ENCODE measurements at regions not wholly inside any gene's neighbourhood (a gene's known extent, or its start where the extent isn't known, plus 50 kb on each side); places are given as distances from the start of the nearest gene placed in this dataset.

DNA sequence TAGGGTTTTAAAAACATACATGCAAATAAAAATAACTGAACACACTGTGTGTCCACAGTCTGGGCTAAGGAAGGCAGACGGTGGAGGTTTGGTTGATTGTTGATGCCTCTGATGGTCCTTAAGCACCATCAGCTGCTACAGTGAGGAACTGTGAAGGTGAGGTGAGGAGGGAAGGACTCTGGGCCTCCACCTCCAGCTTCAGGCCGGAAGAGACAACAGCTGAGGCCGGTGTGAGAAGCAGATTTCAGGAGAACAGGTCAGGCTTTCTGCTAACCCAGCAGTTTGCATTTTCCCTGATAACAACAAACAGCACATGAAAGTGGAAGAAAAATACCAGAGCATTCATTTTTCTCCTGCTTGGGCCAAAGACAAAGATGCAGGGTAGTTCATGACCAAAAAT lies 189.9 kb upstream of the AJAP1 start:
- peaks cover 13% of the 10 kb centered on the region for H3K9me3 ChIP-seq (replicated peaks; ENCODE audit: control insufficient read depth, insufficient read depth, low read length)
- no peak overlapping the region for H3K27ac ChIP-seq (ENCODE audit: insufficient read depth, low read depth, low read length)
- H3K4me2 ChIP-seq (ENCODE audit: insufficient read depth, low read length): no peak overlapping the region
- no peaks in the 10 kb centered on the region for H3K36me3 ChIP-seq (ENCODE audit: control insufficient read depth in 2 of 2, extremely low read depth in 1 of 2, insufficient read depth in 2 of 2, low read length in 2 of 2)
- H2AFZ ChIP-seq (ENCODE audit: low read depth, low read length): no peak overlapping the region
- BruUV-seq (replicated peaks): no TSS peak
- dilution Hi-C loops (cut with MboI; ENCODE audit: extremely low pct_ligation_motif_present, low sequenced_read_pairs): no loop called here
- no peak overlapping the region for H3K4me3 ChIP-seq (replicated peaks in 1 of 3; ENCODE audit: insufficient read depth in 1 of 3, low read depth in 1 of 3, low read length in 3 of 3)
- intact Hi-C loops (cut with micrococcal nuclease): no loop called here
- DNase-seq (ENCODE audit: low read depth, low spot score): no peak
- H3K4me1 ChIP-seq (ENCODE audit: control insufficient read depth, extremely low read depth, insufficient read depth, low read length): no peaks in the 10 kb centered on the region
- no peaks in the 10 kb centered on the region for H3K79me2 ChIP-seq (ENCODE audit: control insufficient read depth, insufficient read depth, low read length)
- no peaks in the 10 kb centered on the region for H3K9me1 ChIP-seq (replicated peaks; ENCODE audit: control insufficient read depth, extremely low read depth, insufficient read depth, low read length)
- FAIRE-seq: no peak
- no peak for TF ChIP-seq FOS (IDR thresholded peaks at IDR 0.05; ENCODE audit: borderline replicate concordance, insufficient read depth, low read length)
- TF ChIP-seq EZH2 (IDR thresholded peaks at IDR 0.05; ENCODE audit: borderline replicate concordance, low read depth, low read length, severe bottlenecking): no peak
- TF ChIP-seq MYC (IDR thresholded peaks at IDR 0.05; ENCODE audit: low read depth, low read length): no peak
- TF ChIP-seq JUN (IDR thresholded peaks at IDR 0.05; ENCODE audit: borderline replicate concordance, insufficient read depth, insufficient read length, low read depth): no peak
- TF ChIP-seq, protein P1, sequence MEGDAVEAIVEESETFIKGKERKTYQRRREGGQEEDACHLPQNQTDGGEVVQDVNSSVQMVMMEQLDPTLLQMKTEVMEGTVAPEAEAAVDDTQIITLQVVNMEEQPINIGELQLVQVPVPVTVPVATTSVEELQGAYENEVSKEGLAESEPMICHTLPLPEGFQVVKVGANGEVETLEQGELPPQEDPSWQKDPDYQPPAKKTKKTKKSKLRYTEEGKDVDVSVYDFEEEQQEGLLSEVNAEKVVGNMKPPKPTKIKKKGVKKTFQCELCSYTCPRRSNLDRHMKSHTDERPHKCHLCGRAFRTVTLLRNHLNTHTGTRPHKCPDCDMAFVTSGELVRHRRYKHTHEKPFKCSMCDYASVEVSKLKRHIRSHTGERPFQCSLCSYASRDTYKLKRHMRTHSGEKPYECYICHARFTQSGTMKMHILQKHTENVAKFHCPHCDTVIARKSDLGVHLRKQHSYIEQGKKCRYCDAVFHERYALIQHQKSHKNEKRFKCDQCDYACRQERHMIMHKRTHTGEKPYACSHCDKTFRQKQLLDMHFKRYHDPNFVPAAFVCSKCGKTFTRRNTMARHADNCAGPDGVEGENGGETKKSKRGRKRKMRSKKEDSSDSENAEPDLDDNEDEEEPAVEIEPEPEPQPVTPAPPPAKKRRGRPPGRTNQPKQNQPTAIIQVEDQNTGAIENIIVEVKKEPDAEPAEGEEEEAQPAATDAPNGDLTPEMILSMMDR (IDR thresholded peaks at IDR 0.05; ENCODE audit: extremely low read depth in 1 of 2, insufficient read depth in 1 of 2, low read depth in 1 of 2, low read length in 2 of 2): no peak
- no peak for TF ChIP-seq POLR2AphosphoS5 (IDR thresholded peaks at IDR 0.05; ENCODE audit: insufficient read depth, low read depth, low read length)
- TF ChIP-seq GATA2 (IDR thresholded peaks at IDR 0.05; ENCODE audit: insufficient read depth, insufficient read length, low read depth, low read length): no peak
- no peak for TF ChIP-seq POLR2A (IDR thresholded peaks at IDR 0.05; ENCODE audit: low read depth, low read length)
- TF ChIP-seq, protein P2, sequence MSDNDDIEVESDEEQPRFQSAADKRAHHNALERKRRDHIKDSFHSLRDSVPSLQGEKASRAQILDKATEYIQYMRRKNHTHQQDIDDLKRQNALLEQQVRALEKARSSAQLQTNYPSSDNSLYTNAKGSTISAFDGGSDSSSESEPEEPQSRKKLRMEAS (IDR thresholded peaks at IDR 0.05; ENCODE audit: insufficient read depth, insufficient read length): no peak
- H3K27me3 ChIP-seq (ENCODE audit: control insufficient read depth in 2 of 2, insufficient read depth in 2 of 2, low read length in 2 of 2): no peaks in the 10 kb centered on the region
- CTCF ChIA-PET: no interaction called here
- POLR2A ChIA-PET: no interaction called here
- no peaks in the 10 kb centered on the region for H4K20me1 ChIP-seq (replicated peaks; ENCODE audit: control insufficient read depth, extremely low read depth, insufficient read depth, low read length)
- H3K9ac ChIP-seq (replicated peaks; ENCODE audit: extremely low read depth, insufficient read depth, low read length): no peak overlapping the region
